ENCODE measurements at regions not wholly inside any gene's neighbourhood (a gene's known extent, or its start where the extent isn't known, plus 50 kb on each side); places are given as distances from the start of the nearest gene placed in this dataset.

DNA sequence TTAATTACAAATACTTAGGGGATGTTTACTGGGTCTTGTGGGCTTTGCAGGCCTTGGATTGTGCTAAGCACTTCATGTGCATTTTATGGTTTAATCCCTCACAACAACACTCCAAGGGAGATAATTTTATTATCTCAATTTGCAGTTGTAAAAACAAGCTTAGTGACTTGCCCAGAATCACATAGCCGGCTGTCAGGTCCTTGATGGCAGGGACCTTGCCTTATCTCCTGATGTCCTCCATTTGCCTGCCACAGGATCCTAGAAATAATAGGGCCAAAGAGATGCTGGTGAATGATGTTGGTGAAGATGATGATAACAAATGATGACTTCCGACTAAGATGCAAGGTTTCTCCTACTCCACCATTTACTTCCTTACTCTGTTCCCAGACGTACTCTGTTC is 385.4 kb downstream of the TMEM135 start:
- Histone ChIP-seq H3K4me2 (ENCODE audit: low read depth, low read length) (no peak overlapping the region), H4K20me1 (ENCODE audit: insufficient read depth, low read length) (no peaks in the 10 kb centered on the region), H3K36me3 (replicated peaks; ENCODE audit: insufficient read depth, low read length) (no peaks in the 10 kb centered on the region), H3K27ac (ENCODE audit: low read length) (no peak overlapping the region), H3F3A (ENCODE audit: insufficient read depth, low read length) (no peaks in the 10 kb centered on the region), H3K4me1 (ENCODE audit: low read length) (no peaks in the 10 kb centered on the region), H3K9me2 (replicated peaks; ENCODE audit: insufficient read depth, low read length) (no peaks in the 10 kb centered on the region), H3K27me3 (replicated peaks; ENCODE audit: insufficient read depth, low read length) (no peaks in the 10 kb centered on the region), H3K9me3 (replicated peaks; ENCODE audit: insufficient read depth, low read length) (no peaks in the 10 kb centered on the region), H3K79me2 (ENCODE audit: low read length) (no peaks in the 10 kb centered on the region), H3K9ac (ENCODE audit: low read length) (no peak overlapping the region), H2AFZ (ENCODE audit: low read length) (no peak overlapping the region), H3K4me3 (ENCODE audit: low read length) (no peak overlapping the region)
- no peak for DNase-seq
- TF ChIP-seq, protein P1, sequence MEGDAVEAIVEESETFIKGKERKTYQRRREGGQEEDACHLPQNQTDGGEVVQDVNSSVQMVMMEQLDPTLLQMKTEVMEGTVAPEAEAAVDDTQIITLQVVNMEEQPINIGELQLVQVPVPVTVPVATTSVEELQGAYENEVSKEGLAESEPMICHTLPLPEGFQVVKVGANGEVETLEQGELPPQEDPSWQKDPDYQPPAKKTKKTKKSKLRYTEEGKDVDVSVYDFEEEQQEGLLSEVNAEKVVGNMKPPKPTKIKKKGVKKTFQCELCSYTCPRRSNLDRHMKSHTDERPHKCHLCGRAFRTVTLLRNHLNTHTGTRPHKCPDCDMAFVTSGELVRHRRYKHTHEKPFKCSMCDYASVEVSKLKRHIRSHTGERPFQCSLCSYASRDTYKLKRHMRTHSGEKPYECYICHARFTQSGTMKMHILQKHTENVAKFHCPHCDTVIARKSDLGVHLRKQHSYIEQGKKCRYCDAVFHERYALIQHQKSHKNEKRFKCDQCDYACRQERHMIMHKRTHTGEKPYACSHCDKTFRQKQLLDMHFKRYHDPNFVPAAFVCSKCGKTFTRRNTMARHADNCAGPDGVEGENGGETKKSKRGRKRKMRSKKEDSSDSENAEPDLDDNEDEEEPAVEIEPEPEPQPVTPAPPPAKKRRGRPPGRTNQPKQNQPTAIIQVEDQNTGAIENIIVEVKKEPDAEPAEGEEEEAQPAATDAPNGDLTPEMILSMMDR (IDR thresholded peaks at IDR 0.05; ENCODE audit: low read length) = no peak
- TF ChIP-seq EZH2 (optimal IDR thresholded peaks at IDR 0.05; ENCODE audit: low read depth, low read length) = no peak
- TF ChIP-seq EZH2phosphoT487 (IDR thresholded peaks at IDR 0.05; ENCODE audit: low read length) = no peak

DNA sequence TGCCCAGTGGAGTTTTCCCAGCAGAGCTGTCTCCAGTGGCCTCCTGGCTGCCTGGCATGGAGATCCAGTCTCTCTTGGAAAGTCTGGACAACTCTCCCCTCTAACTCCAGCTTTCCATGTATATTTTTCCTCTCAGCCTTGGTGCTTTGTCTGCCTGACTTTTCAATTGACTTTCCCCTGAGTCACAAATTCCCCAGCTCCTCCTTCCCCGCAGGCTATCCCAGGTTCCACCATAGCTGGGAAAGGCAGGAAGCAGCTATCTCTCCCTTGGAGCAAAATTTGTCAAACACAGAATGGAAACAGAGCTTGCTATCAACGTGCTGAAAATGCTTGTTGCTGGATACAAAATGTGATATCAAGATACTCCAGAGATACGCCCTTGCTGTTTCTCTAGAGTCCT is 384.8 kb downstream of the TMEM135 start:
- no peak for DNase-seq
- Histone ChIP-seq H3K9ac (ENCODE audit: low read length) (no peak overlapping the region), H2AFZ (ENCODE audit: low read length) (no peak overlapping the region), H3K4me2 (ENCODE audit: low read depth, low read length) (no peak overlapping the region), H3F3A (ENCODE audit: insufficient read depth, low read length) (no peaks in the 10 kb centered on the region), H3K4me3 (ENCODE audit: low read length) (no peak overlapping the region), H3K27ac (ENCODE audit: low read length) (no peak overlapping the region), H3K36me3 (replicated peaks; ENCODE audit: insufficient read depth, low read length) (no peaks in the 10 kb centered on the region), H3K9me3 (replicated peaks; ENCODE audit: insufficient read depth, low read length) (no peaks in the 10 kb centered on the region), H3K27me3 (replicated peaks; ENCODE audit: insufficient read depth, low read length) (no peaks in the 10 kb centered on the region), H3K9me2 (replicated peaks; ENCODE audit: insufficient read depth, low read length) (no peaks in the 10 kb centered on the region), H3K4me1 (ENCODE audit: low read length) (no peaks in the 10 kb centered on the region), H4K20me1 (ENCODE audit: insufficient read depth, low read length) (no peaks in the 10 kb centered on the region), H3K79me2 (ENCODE audit: low read length) (no peaks in the 10 kb centered on the region)
- TF ChIP-seq EZH2 (optimal IDR thresholded peaks at IDR 0.05; ENCODE audit: low read depth, low read length) (no peak), EZH2phosphoT487 (IDR thresholded peaks at IDR 0.05; ENCODE audit: low read length) (no peak)
- TF ChIP-seq, protein P1 (IDR thresholded peaks at IDR 0.05; ENCODE audit: low read length) = no peak

DNA sequence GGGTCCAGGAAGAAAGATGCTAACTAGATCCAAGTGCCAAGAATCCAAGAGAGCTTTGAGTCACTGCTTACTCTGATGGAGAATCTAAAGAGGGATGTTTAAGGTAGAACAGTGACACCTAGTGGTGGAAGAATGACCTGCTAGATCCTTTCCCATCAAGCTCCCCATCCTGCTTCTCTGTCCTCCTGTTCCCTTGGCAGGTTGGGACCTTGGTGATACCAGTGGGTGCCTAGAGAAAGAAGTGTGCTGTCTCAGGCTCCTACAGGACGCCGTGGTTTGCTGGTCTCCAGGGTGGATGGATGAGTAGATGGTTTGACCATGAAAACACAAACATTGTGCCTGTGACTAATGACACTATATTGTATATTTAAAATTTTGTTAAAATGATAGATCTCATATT is 383.7 kb downstream of the TMEM135 start:
- H3K36me3 ChIP-seq (replicated peaks; ENCODE audit: insufficient read depth, low read length) = no peaks in the 10 kb centered on the region
- no peak overlapping the region for H2AFZ ChIP-seq (ENCODE audit: low read length)
- no peak overlapping the region for H3K27ac ChIP-seq (ENCODE audit: low read length)
- H3K4me1 ChIP-seq (ENCODE audit: low read length) = no peaks in the 10 kb centered on the region
- no peaks in the 10 kb centered on the region for H3F3A ChIP-seq (ENCODE audit: insufficient read depth, low read length)
- no peaks in the 10 kb centered on the region for H3K27me3 ChIP-seq (replicated peaks; ENCODE audit: insufficient read depth, low read length)
- no peaks in the 10 kb centered on the region for H3K9me3 ChIP-seq (replicated peaks; ENCODE audit: insufficient read depth, low read length)
- no peaks in the 10 kb centered on the region for H3K9me2 ChIP-seq (replicated peaks; ENCODE audit: insufficient read depth, low read length)
- H3K4me3 ChIP-seq (ENCODE audit: low read length) = no peak overlapping the region
- H4K20me1 ChIP-seq (ENCODE audit: insufficient read depth, low read length) = no peaks in the 10 kb centered on the region
- DNase-seq = peak; percentile 73
- no peak overlapping the region for H3K9ac ChIP-seq (ENCODE audit: low read length)
- H3K4me2 ChIP-seq (ENCODE audit: low read depth, low read length) = no peak overlapping the region
- TF ChIP-seq, protein P1 (IDR thresholded peaks at IDR 0.05; ENCODE audit: low read length) = peak; percentile 76
- TF ChIP-seq EZH2phosphoT487 (IDR thresholded peaks at IDR 0.05; ENCODE audit: low read length) (no peak), EZH2 (optimal IDR thresholded peaks at IDR 0.05; ENCODE audit: low read depth, low read length) (no peak)
- no peaks in the 10 kb centered on the region for H3K79me2 ChIP-seq (ENCODE audit: low read length)

Measured in MM.1S (cell line).